OCI-LY7 (cell line): ENCODE measurements at regions not wholly inside any gene's neighbourhood (a gene's known extent, or its start where the extent isn't known, plus 50 kb on each side); places are given as distances from the start of the nearest gene placed in this dataset.

Experiments
- EZH2phosphoT487 ChIP-seq: fragments of 200-600 bp; sonication (generic); IDR thresholded peaks from 2 replicates; pipeline ENCODE4 v1.6.1; 2018; ENCODE audit warnings: low read depth, borderline replicate concordance, mild to moderate bottlenecking, mixed run types, antibody characterized with exemption, low read length, moderate library complexity, mixed read lengths
- TF ChIP-seq, protein P1 (sequence below): fragments of 200-600 bp; sonication (generic); conservative IDR thresholded peaks from 2 replicates; pipeline ENCODE4 v1.5.1; 2014; ENCODE audit warnings: mild to moderate bottlenecking, antibody characterized with exemption, low read length, moderate library complexity, mixed read lengths

DNA sequence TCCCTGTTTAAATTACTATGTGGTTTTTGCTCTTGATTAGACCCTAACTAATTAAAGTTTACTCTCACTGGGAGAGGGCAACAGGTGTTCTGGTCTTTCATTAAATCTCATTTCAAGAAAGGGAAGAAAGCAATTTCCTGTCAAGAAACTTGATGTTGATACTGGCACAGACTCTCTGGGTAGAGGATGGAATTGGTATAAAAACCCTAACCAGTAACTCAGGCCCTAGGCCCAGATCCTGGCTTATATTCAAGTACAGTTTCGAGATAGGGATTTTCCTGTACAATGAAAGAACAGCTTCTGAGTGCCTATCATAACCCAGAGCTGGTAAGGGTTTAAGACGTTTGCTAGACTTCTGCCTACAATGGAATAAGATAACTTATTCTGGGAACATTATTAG lies 61.6 kb upstream of the ACYP2 start:
- TF ChIP-seq, protein P1, sequence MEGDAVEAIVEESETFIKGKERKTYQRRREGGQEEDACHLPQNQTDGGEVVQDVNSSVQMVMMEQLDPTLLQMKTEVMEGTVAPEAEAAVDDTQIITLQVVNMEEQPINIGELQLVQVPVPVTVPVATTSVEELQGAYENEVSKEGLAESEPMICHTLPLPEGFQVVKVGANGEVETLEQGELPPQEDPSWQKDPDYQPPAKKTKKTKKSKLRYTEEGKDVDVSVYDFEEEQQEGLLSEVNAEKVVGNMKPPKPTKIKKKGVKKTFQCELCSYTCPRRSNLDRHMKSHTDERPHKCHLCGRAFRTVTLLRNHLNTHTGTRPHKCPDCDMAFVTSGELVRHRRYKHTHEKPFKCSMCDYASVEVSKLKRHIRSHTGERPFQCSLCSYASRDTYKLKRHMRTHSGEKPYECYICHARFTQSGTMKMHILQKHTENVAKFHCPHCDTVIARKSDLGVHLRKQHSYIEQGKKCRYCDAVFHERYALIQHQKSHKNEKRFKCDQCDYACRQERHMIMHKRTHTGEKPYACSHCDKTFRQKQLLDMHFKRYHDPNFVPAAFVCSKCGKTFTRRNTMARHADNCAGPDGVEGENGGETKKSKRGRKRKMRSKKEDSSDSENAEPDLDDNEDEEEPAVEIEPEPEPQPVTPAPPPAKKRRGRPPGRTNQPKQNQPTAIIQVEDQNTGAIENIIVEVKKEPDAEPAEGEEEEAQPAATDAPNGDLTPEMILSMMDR, result no peak
- no peak for TF ChIP-seq EZH2phosphoT487
